ENCODE measurements at regions not wholly inside any gene's neighbourhood (a gene's known extent, or its start where the extent isn't known, plus 50 kb on each side); places are given as distances from the start of the nearest gene placed in this dataset.

DNA sequence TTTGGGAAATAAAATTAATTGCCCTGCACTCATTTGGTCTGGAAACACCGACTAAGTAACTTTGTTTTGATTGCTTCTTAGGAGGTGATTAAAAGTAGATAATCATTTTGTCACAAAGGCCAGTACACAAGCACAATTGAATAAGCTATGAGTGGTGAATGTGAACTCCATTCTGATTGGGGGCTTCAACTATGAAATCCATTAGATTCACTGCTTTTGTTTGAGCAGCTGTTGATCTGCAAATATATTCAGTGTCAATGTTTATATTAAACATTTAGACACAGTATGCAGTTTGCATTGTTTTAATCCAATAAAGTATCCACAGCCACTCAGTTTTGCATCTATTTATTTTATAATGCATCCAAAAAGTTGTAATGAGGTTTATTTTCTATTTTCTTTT lies 817.5 kb downstream of the CDH11 start:
- TF ChIP-seq, protein P1, sequence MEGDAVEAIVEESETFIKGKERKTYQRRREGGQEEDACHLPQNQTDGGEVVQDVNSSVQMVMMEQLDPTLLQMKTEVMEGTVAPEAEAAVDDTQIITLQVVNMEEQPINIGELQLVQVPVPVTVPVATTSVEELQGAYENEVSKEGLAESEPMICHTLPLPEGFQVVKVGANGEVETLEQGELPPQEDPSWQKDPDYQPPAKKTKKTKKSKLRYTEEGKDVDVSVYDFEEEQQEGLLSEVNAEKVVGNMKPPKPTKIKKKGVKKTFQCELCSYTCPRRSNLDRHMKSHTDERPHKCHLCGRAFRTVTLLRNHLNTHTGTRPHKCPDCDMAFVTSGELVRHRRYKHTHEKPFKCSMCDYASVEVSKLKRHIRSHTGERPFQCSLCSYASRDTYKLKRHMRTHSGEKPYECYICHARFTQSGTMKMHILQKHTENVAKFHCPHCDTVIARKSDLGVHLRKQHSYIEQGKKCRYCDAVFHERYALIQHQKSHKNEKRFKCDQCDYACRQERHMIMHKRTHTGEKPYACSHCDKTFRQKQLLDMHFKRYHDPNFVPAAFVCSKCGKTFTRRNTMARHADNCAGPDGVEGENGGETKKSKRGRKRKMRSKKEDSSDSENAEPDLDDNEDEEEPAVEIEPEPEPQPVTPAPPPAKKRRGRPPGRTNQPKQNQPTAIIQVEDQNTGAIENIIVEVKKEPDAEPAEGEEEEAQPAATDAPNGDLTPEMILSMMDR (IDR thresholded peaks at IDR 0.05; ENCODE audit: low read depth, low read length, poor library complexity, severe bottlenecking), result no peak
- no peak for TF ChIP-seq EZH2phosphoT487 (IDR thresholded peaks at IDR 0.05; ENCODE audit: borderline replicate concordance, low read length)

Measured in DOHH2 (cell line).